Neural progenitor cell (in vitro differentiated cells): ENCODE measurements at regions not wholly inside any gene's neighbourhood (a gene's known extent, or its start where the extent isn't known, plus 50 kb on each side); places are given as distances from the start of the nearest gene placed in this dataset.
A peak's percentile ranks its signal among the peaks of the same experiment; 100 is the strongest.

Source experiments
- DNase-seq: peaks from one replicate; pipeline ENCODE4 v3.0.0-alpha.2; 2016; ENCODE audit warnings: low spot score
- H2AFZ ChIP-seq: fragments of 200-600 bp; sonication (generic); replicated peaks from 2 replicates; pipeline ENCODE4 v1.6.1; 2016; ENCODE audit warnings: antibody characterized with exemption
- H3F3A ChIP-seq: fragments of 200-600 bp; sonication (generic); 2 replicates; pipeline ENCODE4 v1.6.1; 2016; ENCODE audit warnings: antibody characterized with exemption, low read depth
- H3K27ac ChIP-seq: fragments of 200-600 bp; sonication (generic); 2 replicates; pipeline ENCODE4 v1.5.1; 2016; ENCODE audit warnings: mild to moderate bottlenecking
- H3K27me3 ChIP-seq: fragments of 200-600 bp; sonication (generic); 2 replicates; pipeline ENCODE4 v1.6.1; 2016; ENCODE audit warnings: mild to moderate bottlenecking, moderate library complexity
- H3K36me3 ChIP-seq: fragments of 200-600 bp; sonication (generic); 2 replicates; pipeline ENCODE4 v1.5.1; 2016
- H3K4me1 ChIP-seq: fragments of 200-600 bp; sonication (generic); 2 replicates; pipeline ENCODE4 v1.6.1; 2016; ENCODE audit warnings: mixed run types
- H3K4me2 ChIP-seq: fragments of 200-600 bp; sonication (generic); 2 replicates; pipeline ENCODE4 v1.6.1; 2016
- H3K4me3 ChIP-seq: fragments of 200-600 bp; sonication (generic); 2 replicates; pipeline ENCODE4 v1.5.1; 2016
- H3K79me2 ChIP-seq: fragments of 200-600 bp; sonication (generic); 2 replicates; pipeline ENCODE4 v1.6.1; 2016; ENCODE audit warnings: low read depth
- H3K9ac ChIP-seq: fragments of 200-600 bp; sonication (generic); 2 replicates; pipeline ENCODE4 v1.6.1; 2016
- H3K9me3 ChIP-seq: fragments of 200-600 bp; sonication (generic); 2 replicates; pipeline ENCODE4 v1.5.1; 2016; ENCODE audit warnings: low read depth
- H4K20me1 ChIP-seq: fragments of 200-600 bp; sonication (generic); 2 replicates; pipeline ENCODE4 v1.6.1; 2016; ENCODE audit warnings: low read depth
- H3K27ac Mint-ChIP-seq: 3 replicates; pipeline ENCODE4 v1.8.0; 2021; ENCODE audit warnings: mixed read lengths
- H3K27me3 Mint-ChIP-seq: 2 replicates; pipeline ENCODE4 v1.8.0; 2022; ENCODE audit warnings: low read depth, mild to moderate bottlenecking, inconsistent platforms, moderate library complexity, mixed read lengths; ENCODE audit not compliant: insufficient read depth
- H3K36me3 Mint-ChIP-seq: 3 replicates; pipeline ENCODE4 v1.8.0; 2021; ENCODE audit warnings: mixed read lengths
- H3K4me1 Mint-ChIP-seq: 3 replicates; pipeline ENCODE4 v1.8.0; 2021; ENCODE audit warnings: mixed read lengths
- H3K4me3 Mint-ChIP-seq: 3 replicates; pipeline ENCODE4 v1.8.0; 2021; ENCODE audit warnings: mild to moderate bottlenecking, moderate library complexity, mixed read lengths
- H3K9me3 Mint-ChIP-seq: 3 replicates; pipeline ENCODE4 v1.8.0; 2020; ENCODE audit warnings: mixed read lengths
- EZH2 ChIP-seq: fragments of 200-600 bp; sonication (generic); IDR thresholded peaks from 2 replicates; pipeline ENCODE4 v1.6.1; 2017; ENCODE audit warnings: antibody characterized with exemption, mild to moderate bottlenecking, moderate library complexity
- EZH2phosphoT487 ChIP-seq: fragments of 200-600 bp; sonication (generic); IDR thresholded peaks from 2 replicates; pipeline ENCODE4 v1.6.1; 2017; ENCODE audit warnings: antibody characterized with exemption
- TF ChIP-seq, protein P1 (sequence below): fragments of 200-600 bp; sonication (generic); IDR thresholded peaks from 2 replicates; pipeline ENCODE4 v1.5.1; 2017; ENCODE audit warnings: antibody characterized with exemption, mild to moderate bottlenecking

DNA sequence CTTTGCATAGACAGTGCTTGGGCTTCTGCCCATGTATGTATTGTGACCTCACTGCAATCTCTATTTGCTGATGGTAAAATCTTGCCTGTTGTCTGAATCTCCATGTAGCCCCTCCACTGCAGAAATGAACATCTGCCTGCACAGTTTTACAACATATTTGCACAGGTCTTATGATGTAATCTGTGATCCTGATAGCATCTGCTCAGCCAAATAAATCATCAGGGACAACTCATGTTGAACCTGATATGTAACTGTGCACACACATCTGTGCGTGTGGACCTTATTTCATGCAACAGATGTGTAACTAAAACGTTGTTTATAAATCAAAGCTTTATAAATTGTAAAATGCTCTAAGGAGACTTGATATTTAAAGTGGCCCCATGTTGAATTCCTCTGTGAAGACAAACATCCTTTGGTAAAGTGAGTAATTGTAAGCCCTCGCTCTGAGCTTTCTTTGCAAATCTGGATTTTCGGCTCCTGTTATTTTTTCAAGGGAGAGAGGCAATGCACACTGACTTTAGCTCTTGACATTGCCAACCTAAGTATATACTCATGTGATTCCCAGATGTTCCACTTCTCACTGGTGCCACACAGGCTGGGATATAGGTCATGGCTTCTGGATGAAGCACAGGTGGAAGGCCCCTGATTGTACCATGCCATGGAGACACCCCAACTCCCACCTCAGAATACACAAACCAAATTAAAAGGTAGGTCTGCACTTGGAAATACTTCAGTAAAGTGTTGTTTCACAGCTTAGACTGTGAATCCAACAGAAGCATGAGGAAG lies 371.3 kb downstream of the GRIN2B start:
- Histone ChIP-seq H2AFZ (no peak overlapping the region), H3K4me2 (no peak overlapping the region), H3K27ac (no peak overlapping the region), H3K4me3 (no peak overlapping the region), H3K9ac (no peak overlapping the region), H3K79me2 (no peaks in the 10 kb centered on the region), H3K36me3 (no peaks in the 10 kb centered on the region), H3F3A (peaks cover 8% of the 10 kb centered on the region), H3K27me3 (no peaks in the 10 kb centered on the region), H3K4me1 (peaks cover 13% of the 10 kb centered on the region), H3K9me3 (no peaks in the 10 kb centered on the region), H4K20me1 (no peaks in the 10 kb centered on the region)
- H3K9me3 Mint-ChIP-seq, result no peaks in the 10 kb centered on the region
- no peak overlapping the region for H3K27ac Mint-ChIP-seq
- H3K27me3 Mint-ChIP-seq, result peaks cover 6% of the 10 kb centered on the region
- no peaks in the 10 kb centered on the region for H3K4me1 Mint-ChIP-seq
- no peak for DNase-seq
- peaks cover 6% of the 10 kb centered on the region for H3K36me3 Mint-ChIP-seq
- TF ChIP-seq EZH2 (no peak), EZH2phosphoT487 (no peak)
- TF ChIP-seq, protein P1, sequence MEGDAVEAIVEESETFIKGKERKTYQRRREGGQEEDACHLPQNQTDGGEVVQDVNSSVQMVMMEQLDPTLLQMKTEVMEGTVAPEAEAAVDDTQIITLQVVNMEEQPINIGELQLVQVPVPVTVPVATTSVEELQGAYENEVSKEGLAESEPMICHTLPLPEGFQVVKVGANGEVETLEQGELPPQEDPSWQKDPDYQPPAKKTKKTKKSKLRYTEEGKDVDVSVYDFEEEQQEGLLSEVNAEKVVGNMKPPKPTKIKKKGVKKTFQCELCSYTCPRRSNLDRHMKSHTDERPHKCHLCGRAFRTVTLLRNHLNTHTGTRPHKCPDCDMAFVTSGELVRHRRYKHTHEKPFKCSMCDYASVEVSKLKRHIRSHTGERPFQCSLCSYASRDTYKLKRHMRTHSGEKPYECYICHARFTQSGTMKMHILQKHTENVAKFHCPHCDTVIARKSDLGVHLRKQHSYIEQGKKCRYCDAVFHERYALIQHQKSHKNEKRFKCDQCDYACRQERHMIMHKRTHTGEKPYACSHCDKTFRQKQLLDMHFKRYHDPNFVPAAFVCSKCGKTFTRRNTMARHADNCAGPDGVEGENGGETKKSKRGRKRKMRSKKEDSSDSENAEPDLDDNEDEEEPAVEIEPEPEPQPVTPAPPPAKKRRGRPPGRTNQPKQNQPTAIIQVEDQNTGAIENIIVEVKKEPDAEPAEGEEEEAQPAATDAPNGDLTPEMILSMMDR, result no peak
- H3K4me3 Mint-ChIP-seq, result no peak overlapping the region

DNA sequence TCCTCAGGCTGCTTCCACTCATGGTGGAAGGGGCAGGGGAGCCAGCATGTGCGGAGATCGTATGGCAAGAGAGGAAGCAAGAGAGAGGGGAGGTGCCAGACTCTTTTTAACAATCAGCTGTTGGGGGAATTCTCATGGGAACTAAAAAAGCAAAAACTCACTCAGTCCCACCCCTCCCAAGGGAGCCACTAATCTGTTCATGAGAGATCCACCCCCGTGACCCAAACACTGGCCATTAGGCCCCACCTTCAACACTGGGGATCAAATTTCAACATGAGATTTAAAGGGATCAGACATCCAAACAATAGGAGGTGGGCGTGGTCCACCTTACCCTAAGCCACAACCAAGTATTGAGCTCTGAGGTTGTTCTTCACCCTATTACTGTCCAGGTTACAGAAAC lies 375.1 kb downstream of the GRIN2B start:
- Histone ChIP-seq H3F3A (peaks cover 8% of the 10 kb centered on the region), H3K79me2 (no peaks in the 10 kb centered on the region), H3K36me3 (no peaks in the 10 kb centered on the region), H3K9ac (no peak overlapping the region), H3K4me3 (no peak overlapping the region), H3K27me3 (no peaks in the 10 kb centered on the region), H2AFZ (no peak overlapping the region), H3K9me3 (no peaks in the 10 kb centered on the region), H3K4me2 (peak overlapping the region; percentile 38), H4K20me1 (no peaks in the 10 kb centered on the region), H3K4me1 (peaks cover 13% of the 10 kb centered on the region), H3K27ac (no peak overlapping the region)
- no peak overlapping the region for H3K4me3 Mint-ChIP-seq
- no peaks in the 10 kb centered on the region for H3K4me1 Mint-ChIP-seq
- H3K9me3 Mint-ChIP-seq, result no peaks in the 10 kb centered on the region
- peaks cover 4% of the 10 kb centered on the region for H3K36me3 Mint-ChIP-seq
- H3K27ac Mint-ChIP-seq, result no peak overlapping the region
- DNase-seq, result peak; percentile 72
- TF ChIP-seq, protein P1, result no peak
- TF ChIP-seq EZH2phosphoT487, result no peak
- TF ChIP-seq EZH2, result no peak
- peaks cover 3% of the 10 kb centered on the region for H3K27me3 Mint-ChIP-seq

DNA sequence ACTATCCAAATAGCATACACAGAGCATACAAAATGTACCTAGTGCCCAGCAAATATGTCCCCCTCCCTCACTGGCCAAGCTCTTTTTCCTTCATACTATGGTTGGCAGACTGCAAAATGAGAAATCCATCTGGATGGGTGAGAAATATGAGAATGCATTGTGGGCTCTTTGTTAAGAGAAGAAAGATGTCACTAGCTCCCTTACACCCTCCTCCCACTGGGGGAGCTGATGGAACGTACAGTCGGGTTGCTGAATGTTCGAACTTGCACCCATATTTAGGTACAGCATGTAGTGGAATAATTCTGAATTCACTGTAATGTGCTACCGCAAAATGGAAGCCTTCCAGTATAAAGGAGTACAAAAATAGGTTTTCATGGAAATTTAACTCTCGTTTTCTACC lies 377.4 kb downstream of the GRIN2B start:
- Mint-ChIP-seq H3K27ac (no peak overlapping the region), H3K4me1 (no peaks in the 10 kb centered on the region), H3K27me3 (peaks cover 3% of the 10 kb centered on the region), H3K9me3 (no peaks in the 10 kb centered on the region), H3K4me3 (no peak overlapping the region), H3K36me3 (peaks cover 3% of the 10 kb centered on the region)
- H3K9ac ChIP-seq, result no peak overlapping the region
- H3K9me3 ChIP-seq, result no peaks in the 10 kb centered on the region
- TF ChIP-seq, protein P1, result no peak
- TF ChIP-seq EZH2phosphoT487 (no peak), EZH2 (no peak)
- peaks cover 8% of the 10 kb centered on the region for H3F3A ChIP-seq
- no peak overlapping the region for H3K4me3 ChIP-seq
- no peak overlapping the region for H3K4me2 ChIP-seq
- H3K4me1 ChIP-seq, result peaks cover 19% of the 10 kb centered on the region
- DNase-seq, result no peak
- no peaks in the 10 kb centered on the region for H3K36me3 ChIP-seq
- H3K27ac ChIP-seq, result no peak overlapping the region
- H3K27me3 ChIP-seq, result no peaks in the 10 kb centered on the region
- H4K20me1 ChIP-seq, result no peaks in the 10 kb centered on the region
- no peaks in the 10 kb centered on the region for H3K79me2 ChIP-seq
- no peak overlapping the region for H2AFZ ChIP-seq
